Muscle of back (tissue), 3 donors: ENCODE measurements at regions not wholly inside any gene's neighbourhood (a gene's known extent, or its start where the extent isn't known, plus 50 kb on each side); places are given as distances from the start of the nearest gene placed in this dataset.
"Not testable (repeated sequence)": the region's sequence is repeated elsewhere in the genome, so short reads cannot be mapped to it uniquely, and the experiment has no call there.

Experiments used
- DNase-seq, 3 donors: peaks; one replicate each; pipeline versions ENCODE4 v3.0.0 to v3.0.0-alpha.2; 2013

DNA sequence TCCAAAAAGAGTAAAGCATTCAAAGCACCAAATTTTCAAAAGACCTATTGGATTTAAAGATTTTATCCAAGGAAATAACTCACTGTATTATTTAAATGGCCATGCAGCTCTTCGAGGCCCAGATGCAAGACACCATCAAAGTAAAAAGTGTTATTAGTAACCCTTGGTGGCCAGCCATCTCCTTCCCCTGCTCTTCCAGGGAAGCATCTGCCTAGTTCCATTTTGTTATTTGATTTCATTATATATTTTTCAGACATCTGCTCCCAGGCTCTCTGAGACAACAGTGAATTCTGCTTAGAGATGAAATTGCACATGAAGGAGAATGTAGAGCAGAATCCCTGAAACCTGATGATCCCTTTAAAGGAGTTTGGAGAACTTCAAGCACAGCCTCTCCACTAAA lies 252.3 kb upstream of the TBX18 start:
- DNase-seq, result peak in 1 of 3 donors; percentile 78

DNA sequence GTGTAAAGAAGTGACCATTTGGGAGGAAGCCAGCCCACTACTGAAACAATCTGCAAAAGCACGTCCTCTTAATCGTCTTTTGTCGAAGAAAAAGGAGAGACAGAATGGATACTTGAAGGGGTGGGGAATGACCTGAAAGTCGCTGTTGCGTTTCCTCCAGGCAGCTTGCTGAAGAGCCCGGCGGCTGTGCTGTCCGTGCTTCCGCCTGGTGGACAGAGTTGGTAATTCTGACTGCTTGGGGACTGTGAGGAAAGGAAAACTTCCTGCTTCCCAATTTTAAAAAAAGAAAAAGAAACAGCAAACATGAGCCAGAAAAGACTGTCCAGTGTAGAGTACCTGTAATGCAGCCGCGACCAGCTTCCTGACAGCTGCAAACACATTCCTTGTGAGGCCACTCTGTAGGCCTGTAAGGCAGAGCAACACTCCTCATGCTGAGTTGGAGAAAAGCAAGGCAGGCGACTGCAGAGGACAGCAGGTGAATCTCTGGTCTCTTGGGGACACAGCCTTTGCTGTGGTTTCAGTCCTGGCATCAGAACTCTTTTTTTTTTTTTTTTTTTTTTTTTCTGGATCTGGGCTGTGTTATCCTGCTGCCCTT lies 251.1 kb upstream of the TBX18 start:
- peak in 2 of 3 donors; percentile 81 to 93 for DNase-seq

DNA sequence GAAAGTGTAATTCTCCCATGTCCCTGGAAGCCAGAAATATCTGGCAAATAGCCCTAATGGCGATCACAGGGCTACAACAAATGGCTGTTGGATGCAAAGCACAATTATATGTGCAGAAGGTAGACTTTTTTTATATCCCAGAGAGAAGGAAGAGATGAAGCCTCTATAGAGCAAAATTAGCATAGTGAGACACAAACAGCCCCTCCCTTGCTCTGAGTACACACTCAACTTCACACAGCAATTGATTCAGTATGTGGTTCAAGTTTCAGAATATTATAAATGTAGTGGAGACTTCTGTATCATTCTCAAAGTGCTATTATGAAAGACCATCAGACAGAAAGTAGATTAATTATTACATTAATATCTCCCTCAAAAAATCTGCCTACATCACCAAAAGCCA lies 246.5 kb upstream of the TBX18 start:
- no peak for DNase-seq

DNA sequence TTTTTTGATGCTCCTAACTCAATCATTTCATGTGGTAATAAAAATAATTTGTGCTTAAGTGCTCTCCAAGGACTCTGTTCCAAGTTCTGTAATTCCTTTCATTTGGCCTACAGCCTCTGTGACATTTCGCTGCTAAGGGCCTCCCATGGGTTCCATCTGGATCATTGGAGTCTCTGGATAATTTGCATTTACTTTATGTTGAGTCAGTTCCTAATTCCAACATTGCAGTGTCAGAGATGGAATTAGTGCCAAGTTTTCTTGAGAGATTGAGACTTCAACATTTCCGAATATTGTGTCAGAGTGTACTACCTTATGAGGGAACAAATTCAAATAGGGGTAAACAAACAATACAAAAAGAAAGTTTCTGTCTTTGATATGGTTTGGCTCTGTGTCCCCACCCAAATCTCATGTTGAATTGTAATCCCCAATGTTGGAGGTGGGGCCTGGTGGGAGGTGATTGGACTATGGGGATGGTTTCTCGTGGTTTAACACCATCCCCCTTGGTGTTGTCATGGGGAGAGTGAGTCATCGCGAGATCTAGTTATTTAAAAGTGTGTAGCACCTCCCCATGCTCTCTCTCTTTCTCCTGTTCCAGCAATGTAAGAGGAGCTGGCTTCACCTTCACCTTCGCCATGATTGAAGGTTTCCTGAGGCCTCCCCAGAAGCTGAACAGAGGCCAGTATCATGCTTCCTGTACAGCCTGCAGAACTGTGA lies 244.1 kb upstream of the TBX18 start:
- peak; percentile 74 to 90 (median 83) for DNase-seq

DNA sequence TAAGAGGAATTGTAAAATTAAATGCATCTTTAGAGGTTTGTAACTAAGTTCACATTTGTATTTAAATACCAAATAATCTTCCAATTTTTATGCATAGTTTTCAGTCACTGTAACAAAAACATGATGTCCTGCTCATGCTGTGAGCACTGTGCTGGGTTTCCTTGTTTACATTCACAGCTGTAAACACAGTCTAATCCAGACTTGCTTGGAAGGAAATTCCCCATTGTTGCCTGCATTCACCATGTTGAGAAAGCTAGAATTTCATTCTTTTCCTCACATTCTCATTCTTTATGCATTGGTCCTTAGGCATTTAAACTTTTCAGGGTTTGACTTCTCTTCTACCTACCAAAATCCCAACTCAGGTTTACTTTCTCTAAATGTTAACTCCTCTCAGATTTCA lies 242.0 kb upstream of the TBX18 start:
- DNase-seq, result peak in 1 of 3 donors; percentile 68

DNA sequence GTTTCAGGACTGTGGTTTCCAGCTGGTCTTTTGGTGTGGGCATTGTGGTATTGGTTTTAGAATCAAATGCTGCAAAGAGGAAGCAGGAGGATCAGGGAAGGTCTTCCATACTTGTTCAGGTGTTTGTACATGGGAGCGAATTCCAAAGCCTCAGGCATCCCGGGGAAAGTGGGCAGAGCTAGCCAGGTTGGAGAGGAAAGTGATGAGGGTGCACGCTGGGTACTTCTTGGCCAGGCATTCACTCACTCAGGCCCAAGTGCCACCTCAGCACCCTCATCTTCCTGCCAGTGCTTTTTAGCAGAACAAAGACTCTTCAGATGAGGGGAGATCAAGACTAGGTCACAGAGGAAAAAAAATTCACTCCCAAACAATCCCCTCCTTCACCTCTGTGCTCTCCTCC lies 241.1 kb upstream of the TBX18 start:
- no peak for DNase-seq

DNA sequence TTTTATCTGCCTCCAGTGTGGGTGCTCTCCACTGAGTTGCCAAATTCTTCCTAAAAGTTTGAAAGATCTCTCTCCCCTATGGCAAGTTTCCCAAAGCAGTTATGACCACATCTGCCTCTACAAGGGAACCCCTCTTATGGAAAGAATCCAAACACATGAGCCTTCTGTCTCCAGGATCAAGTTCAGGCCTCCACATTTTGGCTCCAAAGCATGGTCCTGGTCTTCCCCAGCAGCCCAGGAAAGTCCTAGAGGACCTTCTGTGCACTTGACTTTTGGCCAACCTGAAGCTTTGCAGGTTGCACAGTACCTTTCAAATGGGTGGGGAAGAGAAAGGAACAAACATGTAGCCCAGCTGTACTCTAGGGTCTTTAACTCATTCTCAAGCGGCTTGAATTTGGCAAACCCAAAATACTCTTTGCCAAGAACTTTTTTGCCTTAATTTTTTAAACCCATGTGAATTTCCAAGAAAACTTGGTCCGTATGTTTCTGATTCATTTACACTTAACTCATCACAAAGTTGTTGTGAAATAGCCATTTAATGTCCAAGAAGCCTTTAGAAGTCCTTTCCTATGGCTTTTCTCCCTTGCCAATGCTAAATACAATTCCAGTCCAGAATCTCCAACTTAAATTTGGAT lies 240.1 kb upstream of the TBX18 start:
- peak; percentile 76 to 96 (median 85) for DNase-seq

DNA sequence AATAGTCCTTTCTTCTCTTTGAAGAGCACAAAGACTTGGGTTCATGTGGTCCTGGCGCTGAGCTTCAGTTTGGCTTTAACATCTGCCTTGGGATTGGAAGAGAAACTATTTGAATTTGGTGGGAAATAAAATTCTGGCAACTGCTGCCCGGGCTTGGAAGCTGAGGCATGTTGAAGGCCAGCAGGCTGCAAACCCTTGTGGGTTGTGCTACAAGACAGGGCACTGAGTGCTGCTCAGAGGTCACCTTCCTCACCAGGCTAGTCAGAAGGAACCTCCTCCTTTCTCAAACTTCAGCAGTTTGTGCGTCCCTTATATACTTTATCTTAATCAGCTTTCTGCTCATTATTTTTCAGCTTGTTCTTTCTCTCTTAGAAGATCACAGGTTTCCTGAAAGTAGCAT lies 238.4 kb upstream of the TBX18 start:
- DNase-seq, result no peak

DNA sequence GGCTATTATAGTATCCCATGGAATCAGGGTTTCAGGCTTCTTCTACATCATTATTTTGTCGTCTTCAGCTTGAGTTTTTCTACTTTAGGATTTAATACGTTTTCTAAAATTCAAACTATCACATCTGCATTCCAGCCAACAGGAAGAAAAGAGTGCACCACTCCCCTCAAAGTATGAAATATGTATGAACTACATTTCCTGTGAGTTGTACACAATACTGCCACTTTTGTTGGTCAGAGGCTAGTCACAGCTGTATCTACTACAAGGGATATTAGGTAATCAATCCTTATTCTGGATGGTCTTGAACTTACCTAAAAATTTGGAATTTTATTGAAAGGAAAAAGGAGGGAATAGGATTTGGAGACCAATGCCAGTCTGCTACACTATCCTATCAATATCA lies 235.6 kb upstream of the TBX18 start:
- DNase-seq, result no peak

DNA sequence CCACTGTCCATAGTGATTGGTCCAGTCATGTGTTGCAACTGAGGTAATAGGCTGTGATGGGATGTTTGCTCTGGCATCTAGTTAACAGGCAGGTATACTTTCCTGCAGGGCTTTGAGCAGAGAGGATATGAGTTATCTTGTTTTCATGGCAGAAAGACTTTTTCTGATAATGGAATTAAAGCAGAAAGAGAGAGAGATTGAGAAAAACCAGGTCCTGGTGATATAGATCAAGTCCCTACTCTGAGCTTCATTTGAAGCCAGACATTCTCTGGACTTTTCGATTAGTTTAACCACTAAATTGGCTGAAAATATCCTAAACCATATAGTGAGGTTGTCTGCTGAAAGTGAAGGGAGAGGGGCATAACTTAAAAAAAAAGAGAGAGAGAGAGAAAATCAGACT lies 233.8 kb upstream of the TBX18 start:
- no peak for DNase-seq

DNA sequence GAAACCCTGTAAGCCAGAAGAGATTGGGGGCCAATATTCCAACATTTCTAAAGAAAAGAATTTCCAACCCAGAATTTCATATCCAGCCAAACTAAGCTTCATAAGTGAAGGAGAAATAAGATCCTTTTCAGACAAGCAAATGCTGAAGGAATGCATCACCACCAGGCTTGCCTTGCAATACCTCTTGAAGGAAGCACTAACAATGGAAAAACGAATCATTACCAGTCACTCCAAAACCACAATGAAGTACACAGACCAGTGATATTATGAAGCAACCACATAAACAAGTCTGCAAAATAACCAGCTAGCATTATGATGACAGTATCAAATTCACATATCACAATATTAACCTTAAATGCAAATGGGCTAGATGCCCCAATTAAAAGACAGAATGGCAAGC lies 224.4 kb upstream of the TBX18 start:
- DNase-seq, result not testable (repeated sequence)

DNA sequence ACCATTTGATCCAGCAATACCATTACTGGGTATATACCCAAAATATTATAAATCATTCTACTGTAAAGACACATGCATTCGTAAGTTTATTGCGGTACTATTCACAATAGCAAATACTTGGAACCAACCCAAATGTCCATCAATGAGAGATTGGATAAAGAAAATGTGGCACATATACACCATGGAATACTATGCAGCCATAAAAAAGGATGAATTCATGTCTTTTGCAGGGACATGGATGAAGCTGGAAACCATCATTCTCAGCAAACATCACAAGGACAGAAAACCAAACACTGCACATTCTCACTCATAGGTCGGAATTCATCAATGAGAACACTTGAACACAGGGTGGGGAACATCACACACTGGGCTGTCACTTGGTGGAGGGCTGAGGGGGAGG lies 221.1 kb upstream of the TBX18 start:
- not testable (repeated sequence) for DNase-seq

DNA sequence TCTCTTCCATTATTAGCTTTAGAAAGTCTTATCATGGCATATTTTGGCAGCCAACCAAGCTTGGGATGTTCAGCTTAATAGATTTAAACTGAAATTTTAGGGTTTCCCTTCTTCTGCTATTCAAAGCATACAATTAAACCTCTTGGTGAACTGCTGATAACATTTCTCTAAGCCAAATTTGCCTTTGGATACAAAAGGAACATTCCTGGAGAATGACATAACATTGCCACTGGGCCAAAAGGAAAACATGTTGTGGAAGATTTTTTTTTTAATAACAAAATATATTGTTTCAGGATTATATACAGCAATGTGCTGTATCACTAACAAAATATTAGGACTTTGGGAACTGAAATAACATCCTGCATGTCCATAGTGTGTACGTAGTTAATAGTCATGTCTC lies 215.1 kb upstream of the TBX18 start:
- DNase-seq, result peak; percentile 52 to 84 (median 61)

DNA sequence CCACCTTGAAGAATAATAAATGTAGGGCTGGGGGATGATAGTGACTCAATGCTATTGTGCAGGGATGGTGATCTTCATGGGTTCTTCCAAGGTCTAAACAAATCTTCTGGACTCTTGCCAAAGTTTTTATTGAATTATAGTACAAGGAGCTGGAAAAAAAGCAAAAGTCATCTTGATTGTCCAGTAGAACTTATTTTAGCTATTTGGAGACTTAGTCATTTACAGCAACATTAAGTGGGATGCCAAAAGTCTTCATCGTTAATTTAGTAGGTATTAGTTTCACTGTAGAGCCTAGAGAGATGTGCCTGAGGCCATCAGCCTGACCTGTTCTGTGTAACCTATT lies 212.9 kb upstream of the TBX18 start:
- no peak for DNase-seq

DNA sequence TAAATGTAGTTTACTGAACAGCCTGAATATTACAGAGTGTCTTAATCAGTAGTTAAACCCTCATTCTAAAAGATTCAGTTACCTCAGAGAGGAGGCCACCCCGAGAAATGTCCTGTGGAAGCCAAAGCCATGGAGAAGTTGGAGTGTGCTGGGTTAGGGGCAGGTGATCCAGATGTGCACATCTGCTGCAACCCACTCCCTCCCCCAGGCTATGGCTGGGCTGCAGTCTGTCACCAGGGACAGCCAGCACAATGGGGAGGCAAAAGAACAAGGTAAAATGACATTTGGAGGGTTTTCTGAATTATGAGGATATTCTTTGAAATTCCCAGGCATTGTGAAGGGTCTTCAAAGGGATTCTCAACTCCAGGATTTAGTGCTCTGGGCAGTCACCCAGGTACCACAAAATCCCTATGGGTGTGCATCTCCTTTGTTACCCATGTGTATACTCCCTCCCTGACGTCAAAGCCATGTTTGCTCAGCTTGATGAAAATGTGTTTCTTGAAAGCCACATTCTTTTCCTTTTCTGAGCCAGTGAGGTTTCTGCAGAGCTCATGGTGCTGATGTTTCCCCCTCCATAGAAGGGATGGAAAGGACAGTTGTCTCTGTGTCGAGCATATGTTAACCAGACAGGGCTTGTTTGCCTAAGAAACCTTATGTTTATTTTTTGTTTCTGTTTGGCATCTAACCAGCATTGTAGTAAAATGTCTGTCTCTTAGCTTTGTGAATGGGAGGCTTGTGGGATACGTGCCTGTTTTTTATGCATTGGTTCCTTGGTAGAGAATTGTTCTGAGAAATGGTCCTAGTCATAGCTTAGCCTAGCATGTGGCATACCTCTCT lies 212.3 kb upstream of the TBX18 start:
- DNase-seq, result peak in 1 of 3 donors; percentile 77

DNA sequence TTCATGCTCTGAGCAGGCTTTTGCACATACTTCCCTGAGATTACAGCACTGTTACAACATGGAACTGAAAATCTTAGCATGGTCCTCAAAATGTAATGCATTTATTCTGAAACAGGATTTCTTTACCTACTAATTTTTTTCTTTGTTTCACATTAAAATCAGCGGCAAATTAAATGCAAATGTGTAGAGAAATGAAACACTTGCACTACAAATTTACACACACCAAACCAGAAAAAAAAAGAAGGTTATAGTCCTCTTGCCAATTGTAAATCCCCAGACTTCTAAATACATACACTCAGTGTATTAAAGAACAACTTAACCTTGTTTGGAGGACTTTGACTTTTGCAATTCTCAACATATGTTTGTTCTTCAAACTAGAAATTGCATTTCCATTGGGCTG lies 210.9 kb upstream of the TBX18 start:
- DNase-seq, result peak in 1 of 3 donors; percentile 59

DNA sequence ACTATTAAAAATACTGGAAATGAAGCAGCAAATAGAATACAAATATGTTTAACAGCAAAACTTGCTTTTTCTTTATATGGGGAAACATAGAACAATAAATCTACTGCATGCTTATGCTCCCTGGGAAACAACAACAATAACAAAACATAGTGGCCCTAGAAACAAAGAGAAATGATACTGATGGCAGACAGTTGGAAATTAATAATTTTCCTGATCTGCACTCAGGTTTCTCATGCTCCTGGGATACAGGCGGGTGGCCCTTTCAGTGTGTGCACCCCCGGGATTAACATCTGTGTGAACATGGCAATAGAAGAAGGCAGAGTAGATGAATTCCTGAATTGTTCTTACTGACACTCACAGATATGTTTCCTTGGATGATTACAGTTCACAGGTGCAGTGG lies 209.2 kb upstream of the TBX18 start:
- peak in 1 of 3 donors; percentile 70 for DNase-seq

DNA sequence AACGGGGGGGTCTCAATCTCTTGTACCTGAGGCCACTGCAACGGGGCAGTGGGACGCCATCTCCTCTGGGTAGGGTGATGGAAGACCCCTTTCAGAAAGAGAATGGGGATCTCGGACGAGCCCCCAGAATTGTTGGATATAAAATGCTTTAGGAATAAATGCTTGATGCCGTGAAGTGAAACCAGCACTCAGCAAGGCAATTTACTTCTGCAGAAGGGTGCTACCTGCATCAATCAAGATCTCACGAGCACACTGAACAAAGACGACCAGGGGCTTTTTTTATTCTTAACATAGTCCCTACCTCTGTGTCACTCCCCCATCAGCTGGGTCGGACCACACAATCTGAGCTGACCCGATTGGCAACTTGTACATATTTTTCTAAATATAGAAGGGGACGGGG lies 203.6 kb upstream of the TBX18 start:
- DNase-seq, result no peak

DNA sequence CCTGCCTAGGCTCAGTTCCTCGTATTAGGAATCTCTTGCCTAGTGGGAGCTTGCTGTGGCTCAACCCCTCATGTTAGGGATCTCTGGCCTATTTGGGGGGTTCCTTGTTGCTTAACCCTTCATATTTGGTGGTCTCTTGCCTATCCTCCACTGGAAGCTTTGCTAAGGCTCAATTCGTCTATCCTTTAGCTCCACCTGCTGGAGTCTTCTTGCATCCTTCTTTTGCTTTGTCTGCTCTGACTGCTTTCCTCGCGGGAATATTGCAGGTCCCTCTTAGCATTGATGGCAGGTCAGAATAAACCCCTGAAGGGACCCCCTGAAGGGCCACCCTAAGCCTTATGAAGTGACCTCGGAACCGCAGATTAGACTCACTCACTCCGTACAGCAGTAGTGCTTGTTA lies 203.0 kb upstream of the TBX18 start:
- DNase-seq, result no peak

DNA sequence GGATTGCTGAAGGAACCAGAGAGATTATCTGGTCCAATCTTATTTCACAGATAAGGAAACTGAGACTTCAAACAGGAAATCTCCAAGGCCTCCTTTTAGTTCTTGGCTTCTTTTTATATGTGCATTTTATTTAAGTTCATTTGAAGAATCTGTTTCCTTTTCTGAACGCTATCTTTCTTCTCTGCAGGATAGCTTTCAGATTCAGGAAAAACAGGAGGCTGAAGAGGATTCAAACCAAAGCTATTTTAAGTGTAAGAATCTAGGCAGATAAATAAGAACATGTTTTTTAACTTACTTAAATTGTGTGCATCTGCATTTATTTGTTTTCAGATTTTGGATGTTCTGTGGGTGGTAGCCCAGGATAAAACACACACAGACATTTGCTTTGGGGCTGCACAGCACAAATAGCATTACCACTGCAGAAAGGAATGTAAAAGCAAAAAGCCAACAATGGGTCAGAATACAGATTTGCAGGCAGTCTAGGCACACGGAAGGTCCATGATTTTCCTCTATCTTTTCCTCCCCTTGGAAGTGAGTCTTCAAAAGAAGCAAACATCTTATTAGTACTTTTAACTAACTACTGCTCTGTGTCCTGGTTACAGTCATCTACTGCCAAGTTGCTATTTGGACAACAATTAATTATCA lies 188.8 kb upstream of the TBX18 start:
- DNase-seq, result peak in 1 of 3 donors; percentile 67

DNA sequence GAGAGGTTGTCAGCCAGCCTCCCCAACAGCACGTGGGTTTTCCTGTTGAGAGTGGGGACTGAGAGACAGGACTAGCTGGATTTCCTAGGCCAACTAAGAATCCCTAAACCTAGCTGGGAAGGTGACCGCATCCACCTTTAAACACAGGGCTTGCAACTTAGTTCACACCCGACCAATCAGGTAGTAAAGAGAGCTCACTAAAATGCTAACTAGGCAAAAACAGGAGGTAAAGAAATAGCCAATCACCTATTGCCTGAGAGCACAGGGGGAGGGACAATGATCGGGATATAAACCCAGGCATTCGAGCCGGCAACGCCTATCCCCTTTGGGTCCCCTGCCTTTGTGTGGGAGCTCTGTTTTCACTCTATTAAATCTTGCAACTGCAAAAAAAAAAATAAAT lies 180.5 kb upstream of the TBX18 start:
- not testable (repeated sequence) for DNase-seq

DNA sequence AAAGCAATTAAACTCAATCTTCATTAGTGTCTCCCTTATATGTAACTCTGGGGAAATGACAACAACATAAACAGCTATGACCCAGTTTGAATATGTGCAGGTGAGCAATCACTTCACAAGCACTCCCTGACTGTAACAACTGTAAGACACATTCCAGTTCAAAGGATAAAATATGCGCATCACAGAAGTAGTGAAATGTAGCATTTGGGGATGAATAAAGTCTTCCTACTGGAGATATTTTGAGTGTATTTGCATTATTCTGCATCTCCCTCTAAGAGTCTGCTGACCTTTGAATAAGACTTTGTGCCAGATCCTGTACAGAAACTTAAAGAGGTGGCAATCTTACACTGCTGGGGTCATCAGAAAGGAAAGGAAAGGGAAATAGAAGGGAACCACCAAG lies 179.5 kb upstream of the TBX18 start:
- DNase-seq, result no peak
